ENCODE measurements at regions not wholly inside any gene's neighbourhood (a gene's known extent, or its start where the extent isn't known, plus 50 kb on each side); places are given as distances from the start of the nearest gene placed in this dataset.
A peak's percentile ranks its signal among the peaks of the same experiment; 100 is the strongest.

GRCh38 chr6:144350528-144350880 lies 65.4 kb downstream of the UTRN start:
- Histone ChIP-seq H3K4me1 (peaks cover 84% of the 10 kb centered on the region), H3K4me3 (peak overlapping the region; percentile 15), H3K9me3 (no peaks in the 10 kb centered on the region), H3K27ac (peak overlapping the region; percentile 69), H3K36me3 (no peaks in the 10 kb centered on the region), H3K27me3 (ENCODE audit: low read depth) (no peaks in the 10 kb centered on the region)
- TF ChIP-seq CTCF (IDR thresholded peaks at IDR 0.05) = no peak
- DNase-seq = no peak
- intact Hi-C loops (cut with DNase I) = no loop called here
- ATAC-seq = no peak

- intact Hi-C loops (cut with DNase I) = no loop called here
- peak overlapping the region; percentile 69 for H3K27ac ChIP-seq
- peaks cover 83% of the 10 kb centered on the region for H3K4me1 ChIP-seq
- DNase-seq (no peak), ATAC-seq (peak; percentile 15 to 40)
- H3K4me3 ChIP-seq = no peak overlapping the region
- no peak for TF ChIP-seq CTCF (IDR thresholded peaks at IDR 0.05)
- H3K9me3 ChIP-seq = no peaks in the 10 kb centered on the region
- H3K27me3 ChIP-seq (ENCODE audit: low read depth) = no peaks in the 10 kb centered on the region
- no peaks in the 10 kb centered on the region for H3K36me3 ChIP-seq
Observed at GRCh38 chr6:144351379-144352127, 66.4 kb downstream of the UTRN start.

GRCh38 chr6:144352331-144352730 lies 67.2 kb downstream of the UTRN start:
- Histone ChIP-seq H3K36me3 (no peaks in the 10 kb centered on the region), H3K4me3 (no peak overlapping the region), H3K27ac (peak overlapping the region; percentile 69), H3K4me1 (peaks cover 81% of the 10 kb centered on the region), H3K9me3 (no peaks in the 10 kb centered on the region), H3K27me3 (ENCODE audit: low read depth) (no peaks in the 10 kb centered on the region)
- no peak for TF ChIP-seq CTCF (IDR thresholded peaks at IDR 0.05)
- intact Hi-C loops (cut with DNase I) = no loop called here
- peak; percentile 49 for ATAC-seq
- no peak for DNase-seq

DNA sequence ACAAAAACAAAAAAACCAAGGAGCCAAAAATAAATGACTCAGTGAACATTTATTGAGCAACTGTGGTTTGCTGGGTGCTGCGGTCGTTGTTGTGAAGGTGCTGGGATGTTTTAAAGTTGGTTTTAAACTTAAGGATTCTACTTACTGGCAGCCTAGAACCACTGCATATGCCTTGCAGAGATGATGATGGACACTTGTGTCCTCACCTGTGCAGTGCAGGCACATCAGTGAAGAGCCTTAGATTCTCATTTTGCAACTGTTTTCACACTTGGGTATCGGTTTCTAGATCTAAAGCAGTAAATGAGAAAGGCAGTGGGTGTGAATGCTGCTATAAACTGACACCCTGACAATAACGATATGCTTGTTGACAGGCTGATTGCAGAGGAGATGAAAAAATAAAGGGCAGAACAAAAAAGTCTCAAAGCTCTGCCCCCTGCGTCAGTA lies 68.8 kb downstream of the UTRN start:
- intact Hi-C loops (cut with DNase I) = no loop called here
- Histone ChIP-seq H3K27ac (peak overlapping the region; percentile 44), H3K36me3 (no peaks in the 10 kb centered on the region), H3K27me3 (ENCODE audit: low read depth) (no peaks in the 10 kb centered on the region), H3K4me1 (peaks cover 71% of the 10 kb centered on the region), H3K4me3 (no peak overlapping the region), H3K9me3 (no peaks in the 10 kb centered on the region)
- ATAC-seq = peak; percentile 21 to 37
- TF ChIP-seq CTCF (IDR thresholded peaks at IDR 0.05) = no peak
- DNase-seq = no peak

DNA sequence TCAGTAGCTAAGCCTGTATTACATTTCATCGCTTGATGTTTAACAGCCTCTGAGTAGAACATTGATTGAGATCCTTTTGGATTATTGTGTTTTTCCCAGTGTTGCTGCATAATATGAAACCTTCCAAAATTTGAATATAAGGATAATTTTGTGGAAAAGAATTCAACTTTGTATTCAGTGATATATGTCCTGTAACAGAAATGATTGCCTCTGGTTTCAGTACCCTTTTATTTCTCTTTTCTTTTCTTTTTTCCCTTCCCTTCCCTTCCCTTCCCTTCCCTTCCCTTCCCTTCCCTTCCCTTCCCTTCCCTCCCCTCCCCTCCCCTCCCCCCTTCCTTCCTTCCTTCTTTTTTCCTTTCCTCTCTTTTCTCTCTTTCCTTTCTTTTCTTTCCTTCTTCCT lies 74.6 kb downstream of the UTRN start:
- Histone ChIP-seq H3K27ac (no peak overlapping the region), H3K27me3 (ENCODE audit: low read depth) (no peaks in the 10 kb centered on the region), H3K36me3 (no peaks in the 10 kb centered on the region), H3K4me1 (peaks cover 66% of the 10 kb centered on the region), H3K4me3 (no peak overlapping the region), H3K9me3 (no peaks in the 10 kb centered on the region)
- TF ChIP-seq CTCF (IDR thresholded peaks at IDR 0.05) = no peak
- no peak for DNase-seq
- ATAC-seq = no peak
- intact Hi-C loops (cut with DNase I) = no loop called here
